NCI-H1436 (cell line): ENCODE measurements at regions not wholly inside any gene's neighbourhood (a gene's known extent, or its start where the extent isn't known, plus 50 kb on each side); places are given as distances from the start of the nearest gene placed in this dataset.

Source experiments
- DNase-seq: peaks from one replicate; lab custom pipeline; 2025; lab: John Stamatoyannopoulos, UW

- DNase-seq, result no peak
These were observed 151.7 kb upstream of the TOPAZ1 start for GRCh38 chr3:44090036-44090435.

GRCh38 chr3:44092497-44092896 lies 149.2 kb upstream of the TOPAZ1 start:
- no peak for DNase-seq

GRCh38 chr3:44093531-44093930 lies 148.2 kb upstream of the TOPAZ1 start:
- no peak for DNase-seq

GRCh38 chr3:44098656-44099415 lies 142.8 kb upstream of the TOPAZ1 start:
- no peak for DNase-seq

GRCh38 chr3:44099566-44100297 lies 142.0 kb upstream of the TOPAZ1 start:
- DNase-seq, result no peak

GRCh38 chr3:44100298-44100695 lies 141.4 kb upstream of the TOPAZ1 start:
- no peak for DNase-seq

GRCh38 chr3:44104043-44104442 lies 137.6 kb upstream of the TOPAZ1 start:
- no peak for DNase-seq

- no peak for DNase-seq
These were observed 136.9 kb upstream of the TOPAZ1 start for GRCh38 chr3:44104668-44105321.

GRCh38 chr3:44105571-44105970 lies 136.1 kb upstream of the TOPAZ1 start:
- no peak for DNase-seq

- no peak for DNase-seq
These were observed 134.9 kb upstream of the TOPAZ1 start for GRCh38 chr3:44106756-44107155.

- no peak for DNase-seq
These were observed 133.2 kb upstream of the TOPAZ1 start for GRCh38 chr3:44108481-44108880.

- no peak for DNase-seq
These were observed 131.8 kb upstream of the TOPAZ1 start for GRCh38 chr3:44109771-44110361.

GRCh38 chr3:44110648-44111047 lies 131.0 kb upstream of the TOPAZ1 start:
- DNase-seq, result no peak

- DNase-seq, result no peak
These were observed 130.2 kb upstream of the TOPAZ1 start for GRCh38 chr3:44111482-44111881.

- DNase-seq, result no peak
These were observed 127.5 kb upstream of the TOPAZ1 start for GRCh38 chr3:44114142-44114541.

- DNase-seq, result no peak
These were observed 124.4 kb upstream of the TOPAZ1 start for GRCh38 chr3:44117239-44117638.

- DNase-seq, result no peak
These were observed 124.0 kb upstream of the TOPAZ1 start for GRCh38 chr3:44117736-44118135.

GRCh38 chr3:44120721-44121582 lies 120.7 kb upstream of the TOPAZ1 start:
- DNase-seq, result no peak

GRCh38 chr3:44125246-44125645 lies 116.4 kb upstream of the TOPAZ1 start:
- no peak for DNase-seq

GRCh38 chr3:44125882-44126281 lies 115.8 kb upstream of the TOPAZ1 start:
- DNase-seq, result no peak

- no peak for DNase-seq
These were observed 113.5 kb upstream of the TOPAZ1 start for GRCh38 chr3:44128057-44128775.
